Astrocyte (in vitro differentiated cells and primary cell): ENCODE measurements at regions not wholly inside any gene's neighbourhood (a gene's known extent, or its start where the extent isn't known, plus 50 kb on each side); places are given as distances from the start of the nearest gene placed in this dataset.

Source experiments
- EZH2 ChIP-seq: IDR thresholded peaks from 2 replicates; pipeline ENCODE4 v1.6.1; 2012; ENCODE audit warnings: mild to moderate bottlenecking, low read length, inconsistent platforms; ENCODE audit not compliant: insufficient read depth
- TF ChIP-seq, protein P1 (sequence below): IDR thresholded peaks from 2 replicates; pipeline ENCODE4 v1.5.1; 2011; ENCODE audit warnings: low read depth, mild to moderate bottlenecking, inconsistent platforms, low read length, moderate library complexity; ENCODE audit not compliant: insufficient read depth

DNA sequence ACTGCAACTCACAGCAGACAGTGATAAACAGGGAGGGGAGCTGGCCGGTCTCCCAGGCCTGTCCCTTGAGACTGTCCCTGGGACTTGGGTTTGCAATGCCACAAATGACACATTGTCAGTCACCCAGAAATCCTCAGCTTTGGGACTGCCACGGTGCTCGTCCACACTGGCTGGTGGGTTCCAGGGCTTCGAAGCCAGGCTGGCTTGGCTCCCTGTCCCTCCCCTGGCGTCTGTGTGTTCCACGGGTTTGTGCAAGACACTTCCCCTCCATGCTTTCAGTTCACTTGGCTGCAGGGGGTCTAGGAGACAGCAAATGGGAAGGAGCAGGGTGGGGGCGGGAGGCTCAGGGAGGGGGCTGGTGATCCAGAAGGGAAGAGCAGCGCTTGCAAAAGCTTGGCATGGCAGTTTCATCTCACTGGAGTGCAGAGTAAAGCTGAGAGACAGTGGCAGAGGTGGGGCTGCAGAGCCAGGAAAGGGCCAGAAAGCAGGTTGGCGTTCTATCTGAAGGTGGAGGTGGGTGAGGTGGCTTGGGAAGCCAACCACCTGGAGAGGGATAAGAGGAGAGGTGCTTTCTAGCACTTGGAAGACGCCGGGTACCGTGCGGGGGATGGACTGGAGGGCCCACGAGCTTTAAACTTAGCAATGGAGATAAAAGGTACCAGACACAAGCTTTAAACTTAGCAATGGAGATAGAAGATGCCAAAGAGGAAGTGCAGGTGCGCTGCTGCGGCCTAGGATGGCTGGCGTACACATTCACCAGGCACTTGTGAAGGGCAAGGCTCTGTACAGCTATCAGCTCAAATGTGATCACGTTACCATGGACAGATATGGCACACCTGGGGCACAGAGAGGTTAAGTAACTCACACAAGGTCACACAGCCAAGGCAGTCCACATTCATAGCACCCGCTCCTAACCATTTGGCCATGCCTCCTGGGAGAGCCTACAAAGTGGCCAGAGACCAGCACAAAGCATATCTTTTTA, 86.4 kb upstream of the SHISAL1 start:
- TF ChIP-seq, protein P1, sequence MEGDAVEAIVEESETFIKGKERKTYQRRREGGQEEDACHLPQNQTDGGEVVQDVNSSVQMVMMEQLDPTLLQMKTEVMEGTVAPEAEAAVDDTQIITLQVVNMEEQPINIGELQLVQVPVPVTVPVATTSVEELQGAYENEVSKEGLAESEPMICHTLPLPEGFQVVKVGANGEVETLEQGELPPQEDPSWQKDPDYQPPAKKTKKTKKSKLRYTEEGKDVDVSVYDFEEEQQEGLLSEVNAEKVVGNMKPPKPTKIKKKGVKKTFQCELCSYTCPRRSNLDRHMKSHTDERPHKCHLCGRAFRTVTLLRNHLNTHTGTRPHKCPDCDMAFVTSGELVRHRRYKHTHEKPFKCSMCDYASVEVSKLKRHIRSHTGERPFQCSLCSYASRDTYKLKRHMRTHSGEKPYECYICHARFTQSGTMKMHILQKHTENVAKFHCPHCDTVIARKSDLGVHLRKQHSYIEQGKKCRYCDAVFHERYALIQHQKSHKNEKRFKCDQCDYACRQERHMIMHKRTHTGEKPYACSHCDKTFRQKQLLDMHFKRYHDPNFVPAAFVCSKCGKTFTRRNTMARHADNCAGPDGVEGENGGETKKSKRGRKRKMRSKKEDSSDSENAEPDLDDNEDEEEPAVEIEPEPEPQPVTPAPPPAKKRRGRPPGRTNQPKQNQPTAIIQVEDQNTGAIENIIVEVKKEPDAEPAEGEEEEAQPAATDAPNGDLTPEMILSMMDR: no peak
- no peak for TF ChIP-seq EZH2
